Pancreas (tissue), 10 donors: ENCODE measurements at regions not wholly inside any gene's neighbourhood (a gene's known extent, or its start where the extent isn't known, plus 50 kb on each side); places are given as distances from the start of the nearest gene placed in this dataset.

Experiments
- ATAC-seq, 4 donors: fragments of 200-7000 bp; cut with Tn5 transposase; one replicate each; pipeline versions ENCODE4 v1.8.0 to v1.9.1; 2020; ENCODE audit warnings: mild to moderate bottlenecking in 4 of 4, moderate library complexity in 4 of 4
- DNase-seq, 6 donors: peaks; one replicate each; pipeline ENCODE4 v3.0.0-alpha.2; 2020
- FAIRE-seq: peaks from 2 replicates; lab custom pipeline; 2012; peaks lifted over from hg19 to GRCh38; lab: Jason Lieb, UNC
- H3K27ac ChIP-seq, 4 donors: fragments of 200-600 bp; sonication (generic); 1 replicate in 3 of 4; 2 replicates in 1 of 4; pipeline versions ENCODE4 v1.5.0 to v1.8.0; 2020
- H3K27me3 ChIP-seq, 4 donors: fragments of 200-600 bp; one replicate each; pipeline ENCODE4 v1.8.0; 2021
- H3K36me3 ChIP-seq, 3 donors: fragments of 200-600 bp; sonication (generic) in 1 of 3; one replicate each; pipeline versions ENCODE4 v1.5.0 to v1.8.0; 2020 to 2021
- H3K4me1 ChIP-seq, 3 donors: fragments of 200-600 bp; one replicate each; pipeline ENCODE4 v1.8.0; 2021
- H3K4me3 ChIP-seq, 4 donors: fragments of 200-600 bp; sonication (generic) in 2 of 4; one replicate each; pipeline versions ENCODE4 v1.5.0 to v1.8.0; 2020 to 2021
- H3K9me3 ChIP-seq, 4 donors: fragments of 200-600 bp; one replicate each; pipeline ENCODE4 v1.8.0; 2021
- CTCF ChIP-seq, 4 donors: fragments of 200-600 bp; sonication (generic) in 3 of 4; IDR thresholded peaks; one replicate each; pipeline versions ENCODE4 v1.5.0 to v1.8.0; 2021; ENCODE audit warnings: antibody characterized with exemption in 4 of 4
- WGBS, 2 donors: extraction: QIAGEN DNeasy Blood & Tissue Kit; methylation state at CpG; one replicate each; pipeline ENCODE4 v1.1.7; 2013; 5-methylcytosine and 5-hydroxymethylcytosine counted together
- intact Hi-C, 3 donors: fragments of 100-400 bp; cut with DNase I; formaldehyde crosslinking; loops; one replicate each; pipeline versions ENCODE4 v1.11.1 to v1.14.2; 2022
- donor health status: healthy with polysubstance abuse.
- donor health status: DM: no; HTN: no; CAD: no; lungs with moderate emphysema.
- donor health status: DM: no; HTN: no; CAD: no.
- donor health status: control.
- donor health status: control.
- donor health status: Bipolar disorder and iron deficiency.
- donor health status: DM: yes; HTN: yes; CAD: no.
- donor health status: DM: no; HTN: no; CAD: no.
- donor health status: DM: no; HTN: no; CAD: no.
- donor health status: DM: yes; HTN: yes; CAD: no.

GRCh38 chr1:189658381-189658780 is 819.3 kb downstream of the BRINP3 start:
- no peaks in the 10 kb centered on the region for H3K4me1 ChIP-seq
- no peak for TF ChIP-seq CTCF (IDR thresholded peaks at IDR 0.05)
- H3K4me3 ChIP-seq, result no peak overlapping the region
- DNase-seq, result no peak
- H3K27me3 ChIP-seq, result no peaks in the 10 kb centered on the region
- 30 to 34% methylated on average over 3 of the region's 3 CpGs for WGBS, 2 donors
- intact Hi-C loops, result no loop called here
- no peak for ATAC-seq
- no peaks in the 10 kb centered on the region for H3K36me3 ChIP-seq
- no peak for FAIRE-seq
- no peak overlapping the region for H3K27ac ChIP-seq
- no peaks in the 10 kb centered on the region for H3K9me3 ChIP-seq

GRCh38 chr1:189659731-189660130 is 817.9 kb downstream of the BRINP3 start:
- ATAC-seq (no peak), DNase-seq (no peak), FAIRE-seq (no peak)
- H3K4me1 ChIP-seq, result no peaks in the 10 kb centered on the region
- H3K27me3 ChIP-seq, result no peaks in the 10 kb centered on the region
- H3K27ac ChIP-seq, result no peak overlapping the region
- intact Hi-C loops, result no loop called here
- H3K36me3 ChIP-seq, result no peaks in the 10 kb centered on the region
- H3K4me3 ChIP-seq, result no peak overlapping the region
- no peak for TF ChIP-seq CTCF (IDR thresholded peaks at IDR 0.05)
- H3K9me3 ChIP-seq, result no peaks in the 10 kb centered on the region
- 54 to 66% methylated on average over 2 of the region's 2 CpGs for WGBS, 2 donors

GRCh38 chr1:189662190-189662589 is 815.5 kb downstream of the BRINP3 start:
- DNase-seq, result no peak
- H3K27me3 ChIP-seq, result no peaks in the 10 kb centered on the region
- no peak for TF ChIP-seq CTCF (IDR thresholded peaks at IDR 0.05)
- WGBS, 2 donors, result 74 to 89% methylated on average over 3 of the region's 3 CpGs
- ATAC-seq, result no peak
- no peaks in the 10 kb centered on the region for H3K9me3 ChIP-seq
- intact Hi-C loops, result no loop called here
- no peaks in the 10 kb centered on the region for H3K4me1 ChIP-seq
- H3K36me3 ChIP-seq, result no peaks in the 10 kb centered on the region
- H3K27ac ChIP-seq, result no peak overlapping the region
- FAIRE-seq, result no peak
- no peak overlapping the region for H3K4me3 ChIP-seq

GRCh38 chr1:189669846-189670245 is 807.8 kb downstream of the BRINP3 start:
- WGBS, 2 donors, result 73 to 85% methylated on average over 2 of the region's 2 CpGs
- ATAC-seq (no peak), FAIRE-seq (no peak), DNase-seq (no peak)
- no peaks in the 10 kb centered on the region for H3K4me1 ChIP-seq
- no peaks in the 10 kb centered on the region for H3K27me3 ChIP-seq
- no peaks in the 10 kb centered on the region for H3K36me3 ChIP-seq
- H3K4me3 ChIP-seq, result no peak overlapping the region
- no peak for TF ChIP-seq CTCF (IDR thresholded peaks at IDR 0.05)
- no peaks in the 10 kb centered on the region for H3K9me3 ChIP-seq
- intact Hi-C loops, result no loop called here
- no peak overlapping the region for H3K27ac ChIP-seq

- no peak for TF ChIP-seq CTCF (IDR thresholded peaks at IDR 0.05)
- H3K27ac ChIP-seq, result no peak overlapping the region
- ATAC-seq, result no peak
- 24 to 39% methylated on average over 2 of the region's 2 CpGs for WGBS, 2 donors
- no peaks in the 10 kb centered on the region for H3K36me3 ChIP-seq
- no peaks in the 10 kb centered on the region for H3K27me3 ChIP-seq
- FAIRE-seq, result no peak
- H3K9me3 ChIP-seq, result no peaks in the 10 kb centered on the region
- H3K4me3 ChIP-seq, result no peak overlapping the region
- H3K4me1 ChIP-seq, result no peaks in the 10 kb centered on the region
- DNase-seq, result no peak
- intact Hi-C loops, result no loop called here
Measured at GRCh38 chr1:189673217-189673616, 804.4 kb downstream of the BRINP3 start.
